Neural crest cell (in vitro differentiated cells): ENCODE measurements at regions not wholly inside any gene's neighbourhood (a gene's known extent, or its start where the extent isn't known, plus 50 kb on each side); places are given as distances from the start of the nearest gene placed in this dataset.
"Not testable (repeated sequence)": the region's sequence is repeated elsewhere in the genome, so short reads cannot be mapped to it uniquely, and the experiment has no call there.

Experiments used
- DNase-seq: peaks from one replicate; pipeline ENCODE4 v3.0.0; 2021; ENCODE audit warnings: low read depth, mixed read lengths, low spot score
- H3K27ac Mint-ChIP-seq: one replicate; pipeline ENCODE4 v1.8.0; 2021; ENCODE audit warnings: mild to moderate bottlenecking, mixed read lengths; ENCODE audit not compliant: unreplicated experiment
- H3K27me3 Mint-ChIP-seq: 2 replicates; pipeline ENCODE4 v1.8.0; 2021; ENCODE audit warnings: low read depth, mild to moderate bottlenecking, mixed read lengths
- H3K36me3 Mint-ChIP-seq: 2 replicates; pipeline ENCODE4 v1.8.0; 2021; ENCODE audit warnings: low read depth, mild to moderate bottlenecking, mixed read lengths
- H3K4me1 Mint-ChIP-seq: 2 replicates; pipeline ENCODE4 v1.8.0; 2021; ENCODE audit warnings: mixed read lengths
- H3K4me3 Mint-ChIP-seq: one replicate; pipeline ENCODE4 v1.8.0; 2021; ENCODE audit warnings: mild to moderate bottlenecking, mixed read lengths
- H3K9me3 Mint-ChIP-seq: 2 replicates; pipeline ENCODE4 v1.8.0; 2021; ENCODE audit warnings: mixed read lengths
- CTCF ChIP-seq: fragments of 200-600 bp; sonication (generic); conservative IDR thresholded peaks from 2 replicates; pipeline ENCODE4 v1.5.0; 2021; ENCODE audit warnings: antibody characterized with exemption, mild to moderate bottlenecking

- H3K36me3 Mint-ChIP-seq, H3K4me1 Mint-ChIP-seq, H3K9me3 Mint-ChIP-seq, DNase-seq, H3K27me3 Mint-ChIP-seq, H3K27ac Mint-ChIP-seq, H3K4me3 Mint-ChIP-seq: not testable (repeated sequence)
- peak; percentile 16 for TF ChIP-seq CTCF
Observed at GRCh38 chr22:15811141-15811540, 121.3 kb downstream of the POTEH start.

- H3K27ac Mint-ChIP-seq, DNase-seq, H3K9me3 Mint-ChIP-seq, H3K36me3 Mint-ChIP-seq, H3K4me3 Mint-ChIP-seq, H3K4me1 Mint-ChIP-seq, H3K27me3 Mint-ChIP-seq: not testable (repeated sequence)
Observed at GRCh38 chr22:15815783-15816182, 126.0 kb downstream of the POTEH start.

GRCh38 chr22:15816470-15816869 is 126.6 kb downstream of the POTEH start:
- H3K36me3 Mint-ChIP-seq, H3K27ac Mint-ChIP-seq, DNase-seq, H3K4me3 Mint-ChIP-seq, H3K27me3 Mint-ChIP-seq, H3K4me1 Mint-ChIP-seq, H3K9me3 Mint-ChIP-seq: not testable (repeated sequence)

- H3K9me3 Mint-ChIP-seq, H3K4me1 Mint-ChIP-seq, H3K4me3 Mint-ChIP-seq, H3K27ac Mint-ChIP-seq, DNase-seq, H3K27me3 Mint-ChIP-seq, H3K36me3 Mint-ChIP-seq: not testable (repeated sequence)
Observed at GRCh38 chr22:15817264-15817663, 127.4 kb downstream of the POTEH start.

GRCh38 chr22:15819886-15820285 is 130.1 kb downstream of the POTEH start:
- H3K27me3 Mint-ChIP-seq, DNase-seq, H3K36me3 Mint-ChIP-seq, H3K4me1 Mint-ChIP-seq, H3K27ac Mint-ChIP-seq, H3K9me3 Mint-ChIP-seq, H3K4me3 Mint-ChIP-seq: not testable (repeated sequence)

GRCh38 chr22:15821088-15821487 is 131.3 kb downstream of the POTEH start:
- not testable (repeated sequence) for H3K9me3 Mint-ChIP-seq, H3K4me1 Mint-ChIP-seq, DNase-seq, H3K4me3 Mint-ChIP-seq, H3K36me3 Mint-ChIP-seq, H3K27ac Mint-ChIP-seq, H3K27me3 Mint-ChIP-seq

GRCh38 chr22:15822001-15822400 is 132.2 kb downstream of the POTEH start:
- H3K27ac Mint-ChIP-seq, H3K4me3 Mint-ChIP-seq, H3K27me3 Mint-ChIP-seq, DNase-seq, H3K9me3 Mint-ChIP-seq, H3K4me1 Mint-ChIP-seq, H3K36me3 Mint-ChIP-seq: not testable (repeated sequence)

GRCh38 chr22:15823178-15823577 is 133.4 kb downstream of the POTEH start:
- H3K27me3 Mint-ChIP-seq, H3K4me3 Mint-ChIP-seq, H3K36me3 Mint-ChIP-seq, H3K9me3 Mint-ChIP-seq, DNase-seq, H3K4me1 Mint-ChIP-seq, H3K27ac Mint-ChIP-seq: not testable (repeated sequence)

GRCh38 chr22:15832235-15832634 is 142.4 kb downstream of the POTEH start:
- H3K27ac Mint-ChIP-seq, H3K36me3 Mint-ChIP-seq, H3K4me3 Mint-ChIP-seq, H3K4me1 Mint-ChIP-seq, H3K9me3 Mint-ChIP-seq, DNase-seq, H3K27me3 Mint-ChIP-seq: not testable (repeated sequence)

- H3K9me3 Mint-ChIP-seq, H3K27ac Mint-ChIP-seq, H3K27me3 Mint-ChIP-seq, H3K4me3 Mint-ChIP-seq, H3K4me1 Mint-ChIP-seq, H3K36me3 Mint-ChIP-seq, DNase-seq: not testable (repeated sequence)
Observed at GRCh38 chr22:15835729-15836128, 145.9 kb downstream of the POTEH start.

GRCh38 chr22:15849772-15850171 is 159.9 kb downstream of the POTEH start:
- H3K36me3 Mint-ChIP-seq, H3K4me3 Mint-ChIP-seq, H3K4me1 Mint-ChIP-seq: not testable (repeated sequence)

GRCh38 chr22:15853716-15854373 is 164.0 kb downstream of the POTEH start:
- not testable (repeated sequence) for DNase-seq, H3K27ac Mint-ChIP-seq, H3K4me1 Mint-ChIP-seq, H3K9me3 Mint-ChIP-seq, H3K4me3 Mint-ChIP-seq, H3K36me3 Mint-ChIP-seq, H3K27me3 Mint-ChIP-seq

More at GRCh38 chr22:15849772-15850171, 159.9 kb downstream of the POTEH start:
- H3K27me3 Mint-ChIP-seq, H3K27ac Mint-ChIP-seq, DNase-seq, H3K9me3 Mint-ChIP-seq: not testable (repeated sequence)

- H3K4me1 Mint-ChIP-seq, H3K9me3 Mint-ChIP-seq, H3K27ac Mint-ChIP-seq, H3K36me3 Mint-ChIP-seq, DNase-seq, H3K4me3 Mint-ChIP-seq, H3K27me3 Mint-ChIP-seq: not testable (repeated sequence)
Observed at GRCh38 chr22:15854421-15854820, 164.6 kb downstream of the POTEH start.
